GM19351 (cell line): ENCODE measurements at regions not wholly inside any gene's neighbourhood (a gene's known extent, or its start where the extent isn't known, plus 50 kb on each side); places are given as distances from the start of the nearest gene placed in this dataset.

Experiments used
- ATAC-seq: cut with Tn5 transposase; IDR thresholded peaks from one replicate; pipeline ENCODE4 v1.9.1; 2021; ENCODE audit warnings: mild to moderate bottlenecking, moderate library complexity; ENCODE audit not compliant: unreplicated experiment

GRCh38 chr3:177524742-177525141 lies 327.5 kb upstream of the TBL1XR1 start:
- ATAC-seq, result no peak

GRCh38 chr3:177525414-177525813 lies 328.1 kb upstream of the TBL1XR1 start:
- no peak for ATAC-seq

DNA sequence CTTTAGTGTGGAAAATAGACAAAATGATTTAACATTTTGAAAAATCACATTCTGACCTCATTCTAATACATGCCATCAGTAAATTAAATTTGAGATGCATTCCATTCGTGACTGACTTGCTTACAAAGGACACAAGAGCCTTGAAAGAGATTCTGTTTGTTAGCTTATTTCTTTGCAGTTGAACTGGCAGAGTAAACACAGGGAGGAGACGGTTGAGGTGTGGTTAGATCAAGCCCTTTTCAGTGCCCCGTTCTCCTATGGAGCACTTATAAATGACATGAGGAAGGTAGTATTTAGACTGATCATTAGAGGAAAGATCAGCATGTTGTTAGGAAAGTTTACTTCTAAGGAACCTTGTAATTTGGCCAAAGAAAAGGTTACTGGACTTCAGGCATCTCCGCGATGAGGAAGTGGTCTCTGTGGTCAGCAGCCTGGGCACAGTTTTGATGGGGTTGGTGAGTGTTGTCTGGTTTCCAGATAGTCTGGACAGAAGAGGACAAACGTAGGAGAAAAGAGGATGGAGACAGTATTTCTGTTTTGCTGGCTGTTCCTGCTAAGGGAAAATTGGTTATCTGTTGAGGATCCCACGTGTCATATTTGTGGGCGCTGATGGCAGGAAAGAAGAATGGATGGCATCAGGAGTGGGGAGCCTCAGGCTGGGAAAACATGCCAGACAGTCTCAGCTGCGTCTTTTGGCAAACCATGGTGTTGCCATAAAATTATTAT lies 328.9 kb upstream of the TBL1XR1 start:
- no peak for ATAC-seq

DNA sequence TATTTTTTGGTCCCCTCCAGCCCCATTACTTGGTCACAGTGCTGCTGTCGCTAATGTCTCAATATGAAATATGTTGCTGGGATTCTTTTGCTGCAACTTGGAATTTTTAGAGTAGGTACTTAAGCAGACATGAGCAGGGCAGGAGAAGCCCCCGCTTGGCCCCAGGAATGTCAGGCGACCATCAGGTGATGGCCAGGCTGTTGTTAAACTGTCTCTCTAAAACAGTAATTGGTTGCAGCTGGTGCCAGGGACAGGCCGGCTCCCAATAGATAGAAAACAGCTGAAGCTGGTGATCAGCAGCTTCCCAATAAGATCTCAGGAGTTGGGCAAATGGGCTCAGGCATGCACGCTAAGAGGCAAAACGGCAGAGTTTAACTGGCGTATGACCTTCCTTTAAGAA lies 329.9 kb upstream of the TBL1XR1 start:
- no peak for ATAC-seq

DNA sequence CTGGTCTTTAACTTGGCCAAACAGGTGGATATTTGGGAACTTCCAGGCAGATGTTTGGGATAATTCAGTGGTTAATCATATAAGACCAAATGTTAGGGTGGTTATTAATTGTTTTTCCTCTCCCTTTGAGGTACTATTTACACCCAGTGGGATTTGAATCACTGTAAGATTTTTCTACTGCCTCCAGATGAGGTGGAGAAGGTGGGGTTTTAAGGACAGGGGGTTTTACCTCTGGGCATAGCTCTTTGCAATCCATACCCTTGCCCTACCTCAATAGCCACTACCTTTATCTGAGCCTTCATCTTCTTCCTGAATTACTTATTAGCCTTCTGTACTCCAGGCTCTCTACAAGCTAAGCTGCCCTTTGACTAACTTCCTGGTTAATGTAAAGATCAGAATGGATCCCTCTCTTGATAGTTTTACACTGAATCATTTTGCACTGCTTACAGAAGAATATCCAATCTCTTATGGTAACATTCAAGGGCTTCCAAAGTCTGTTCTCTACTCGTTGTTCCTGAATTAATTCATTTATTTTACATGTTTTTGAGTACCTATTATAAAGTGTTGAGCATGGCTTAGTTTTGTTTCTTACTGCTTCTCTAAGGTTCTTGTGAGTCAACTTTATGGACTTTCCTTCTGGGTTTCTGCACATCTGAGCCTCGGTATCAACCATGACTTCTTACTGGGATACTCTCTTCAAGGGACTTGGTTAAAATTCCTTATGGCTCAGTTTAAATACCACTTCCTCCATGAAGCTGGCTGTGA lies 331.2 kb upstream of the TBL1XR1 start:
- ATAC-seq, result no peak

- no peak for ATAC-seq
These were observed 331.8 kb upstream of the TBL1XR1 start for GRCh38 chr3:177529071-177529550.

DNA sequence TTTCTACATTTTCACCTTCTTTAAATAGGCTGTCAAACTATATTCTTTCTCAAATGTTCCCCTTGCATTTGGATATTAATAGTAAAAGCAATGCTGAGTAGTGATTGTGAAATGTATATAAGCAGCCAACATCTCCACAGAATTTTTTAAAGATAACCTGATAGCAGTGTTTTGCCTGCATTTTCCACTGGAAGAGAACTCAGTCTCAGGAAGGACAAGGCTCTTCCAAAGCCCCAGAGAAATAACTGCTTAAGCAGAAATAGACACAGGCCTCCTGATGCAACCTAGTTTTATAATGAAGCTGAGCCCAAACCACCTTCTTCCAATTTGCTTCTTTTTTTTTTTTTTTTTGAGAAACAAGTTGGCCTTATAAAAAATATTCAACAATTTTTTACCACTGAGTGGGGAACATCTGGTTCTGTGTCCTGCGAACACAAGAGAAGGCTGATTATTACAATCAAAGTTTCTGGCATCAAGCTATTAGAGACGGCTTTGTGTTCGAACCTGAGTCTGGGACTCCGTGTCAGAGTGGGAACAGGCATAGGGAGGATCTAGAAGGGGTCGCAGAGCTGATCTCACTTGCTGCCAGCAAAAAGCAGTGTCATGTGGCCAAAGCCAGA lies 332.5 kb upstream of the TBL1XR1 start:
- no peak for ATAC-seq

- no peak for ATAC-seq
These were observed 333.6 kb upstream of the TBL1XR1 start for GRCh38 chr3:177530908-177531307.

- no peak for ATAC-seq
These were observed 339.6 kb upstream of the TBL1XR1 start for GRCh38 chr3:177536873-177537272.

- no peak for ATAC-seq
These were observed 340.3 kb upstream of the TBL1XR1 start for GRCh38 chr3:177537612-177538011.

- no peak for ATAC-seq
These were observed 340.9 kb upstream of the TBL1XR1 start for GRCh38 chr3:177538048-177538749.

DNA sequence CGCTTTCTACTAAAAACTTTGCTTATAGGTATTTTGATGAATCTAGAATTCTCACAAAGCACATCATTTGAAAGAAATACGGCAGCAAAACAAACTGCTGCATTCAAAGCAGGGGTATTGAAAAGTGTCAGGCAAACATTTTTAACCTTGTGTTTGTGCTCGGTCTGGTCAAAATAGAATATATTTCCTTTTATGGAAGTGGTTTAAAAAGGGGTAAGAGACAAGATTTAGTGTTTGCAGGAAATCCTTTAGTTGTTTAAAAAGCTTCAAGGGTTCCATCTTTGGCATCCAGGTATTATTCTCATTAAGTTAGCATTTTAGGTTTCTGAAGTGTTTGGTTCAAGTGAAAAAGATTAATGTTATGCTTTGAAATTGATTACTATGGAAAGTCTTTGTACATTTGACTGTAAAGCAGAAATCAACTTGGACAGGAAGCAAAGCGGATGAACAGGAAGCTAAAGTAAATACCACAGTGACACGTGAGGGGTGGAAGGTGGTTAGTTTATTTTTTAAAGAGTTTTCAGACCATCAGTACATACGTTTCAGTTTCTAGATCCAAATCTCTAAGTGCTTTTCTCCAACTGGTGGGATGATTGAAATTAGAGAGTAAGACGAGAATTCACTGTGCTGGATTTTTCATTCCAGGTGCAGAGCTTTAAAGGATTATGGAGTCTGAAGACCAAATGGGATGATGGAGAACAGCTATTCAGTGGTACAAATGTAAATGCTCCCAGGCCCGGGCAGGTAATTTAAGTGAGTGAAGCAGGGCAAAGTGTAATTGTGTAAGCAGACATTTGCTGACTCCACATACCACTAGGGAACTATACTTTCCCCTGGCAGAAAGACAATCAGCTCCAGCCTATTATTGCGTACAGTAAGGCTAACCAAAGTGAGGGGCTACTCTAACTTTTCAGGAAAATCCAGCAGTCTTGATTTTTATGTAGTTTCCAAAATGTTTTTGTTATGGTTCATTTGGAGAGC lies 341.8 kb upstream of the TBL1XR1 start:
- ATAC-seq, result peak; percentile 92

DNA sequence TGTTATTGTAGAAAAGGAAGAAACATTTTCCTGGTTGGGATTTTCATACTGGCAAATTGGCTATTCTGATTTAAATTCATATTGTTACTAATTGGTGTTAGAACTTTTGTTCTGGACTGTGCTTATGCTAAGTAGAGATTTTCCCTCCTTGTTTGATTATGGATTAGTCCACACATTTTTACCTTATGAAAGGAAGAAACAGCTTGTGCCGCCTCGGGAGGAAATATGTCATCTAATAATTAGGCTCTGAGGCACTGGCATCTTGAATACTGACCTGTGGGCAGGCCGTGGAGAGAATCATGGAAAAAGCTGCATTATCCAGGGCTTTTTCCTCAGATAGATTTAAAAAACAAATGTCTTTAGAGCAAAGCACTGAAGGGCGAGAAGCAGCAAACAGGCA lies 344.3 kb upstream of the TBL1XR1 start:
- ATAC-seq, result no peak

GRCh38 chr3:177545964-177546363 lies 348.7 kb upstream of the TBL1XR1 start:
- ATAC-seq, result no peak

- ATAC-seq, result no peak
These were observed 350.5 kb upstream of the TBL1XR1 start for GRCh38 chr3:177547711-177548350.

- no peak for ATAC-seq
These were observed 353.4 kb upstream of the TBL1XR1 start for GRCh38 chr3:177550667-177551066.

- ATAC-seq, result no peak
These were observed 354.2 kb upstream of the TBL1XR1 start for GRCh38 chr3:177551431-177551836.

- no peak for ATAC-seq
These were observed 354.8 kb upstream of the TBL1XR1 start for GRCh38 chr3:177552051-177552450.

DNA sequence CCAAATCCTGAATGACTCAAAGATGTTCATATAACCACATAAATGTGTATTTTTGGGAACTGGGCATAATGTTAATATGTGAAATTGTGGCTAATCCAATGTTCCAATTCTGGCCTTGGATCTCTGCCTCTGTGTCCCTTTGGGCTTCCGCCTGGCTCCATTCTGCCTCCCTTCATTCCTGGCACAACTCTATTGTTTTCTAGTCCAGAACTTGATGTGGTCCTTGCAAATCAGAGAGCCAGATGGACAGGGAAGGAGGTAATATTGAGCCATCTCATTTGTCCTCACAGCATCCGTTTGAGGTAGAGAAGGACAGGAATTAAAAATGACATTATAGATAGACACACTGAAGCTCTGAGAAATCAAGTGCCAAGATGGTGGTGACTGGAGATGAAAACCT lies 355.7 kb upstream of the TBL1XR1 start:
- ATAC-seq, result no peak

DNA sequence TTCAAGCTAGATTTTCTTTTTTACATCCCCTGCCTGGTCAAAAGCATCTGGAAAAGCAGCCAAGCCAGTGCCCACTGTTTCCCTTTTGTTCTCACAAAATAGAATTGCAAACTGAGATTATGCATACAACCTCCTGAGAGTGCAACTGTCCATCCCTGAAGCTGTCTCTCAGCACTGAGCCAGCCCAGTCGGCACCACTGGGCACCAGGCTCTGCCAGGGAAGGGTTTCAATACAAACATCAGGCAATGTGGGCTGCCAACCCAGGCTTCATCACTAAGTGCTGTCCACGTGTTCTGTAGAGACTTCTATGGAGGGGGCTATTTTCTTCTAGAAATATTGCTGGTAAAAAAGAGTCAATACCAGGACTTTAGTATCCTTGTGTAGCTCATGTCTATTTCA lies 356.3 kb upstream of the TBL1XR1 start:
- no peak for ATAC-seq
